ENCODE measurements at regions not wholly inside any gene's neighbourhood (a gene's known extent, or its start where the extent isn't known, plus 50 kb on each side); places are given as distances from the start of the nearest gene placed in this dataset.
A peak's percentile ranks its signal among the peaks of the same experiment; 100 is the strongest.
"Not testable (repeated sequence)": the region's sequence is repeated elsewhere in the genome, so short reads cannot be mapped to it uniquely, and the experiment has no call there.

GRCh38 chr22:49395617-49396016, 432.1 kb downstream of the BRD1 start:
- Histone ChIP-seq H3K36me3 (ENCODE audit: insufficient read depth, low read length) (no peaks in the 10 kb centered on the region), H3K27ac (ENCODE audit: low read depth, low read length) (no peak overlapping the region), H3K4me1 (ENCODE audit: insufficient read depth, low read length) (no peaks in the 10 kb centered on the region), H3K9me3 (ENCODE audit: low read length) (no peaks in the 10 kb centered on the region), H3K4me3 (ENCODE audit: low read length) (no peak overlapping the region), H3K27me3 (ENCODE audit: insufficient read depth, low read length, poor library complexity, severe bottlenecking) (no peaks in the 10 kb centered on the region)
- Mint-ChIP-seq H3K36me3 (no peaks in the 10 kb centered on the region), H3K4me3 (no peak overlapping the region), H3K27me3 (peaks cover 16 to 29% of the 10 kb centered on the region in 2 donors), H3K9me3 (peaks cover 0 to 2% (median 0%) of the 10 kb centered on the region in 5 donors), H3K27ac (no peak overlapping the region), H3K4me1 (no peaks in the 10 kb centered on the region)
- POLR2A ChIA-PET: no interaction called here
- CTCF ChIA-PET: no interaction called here
- DNase-seq: no peak

- H3K4me1 ChIP-seq (ENCODE audit: insufficient read depth, low read length); H3K4me3 ChIP-seq (ENCODE audit: low read length); H3K9me3 Mint-ChIP-seq; H3K27ac ChIP-seq (ENCODE audit: low read depth, low read length); H3K36me3 Mint-ChIP-seq; POLR2A ChIA-PET; DNase-seq; H3K4me1 Mint-ChIP-seq; H3K9me3 ChIP-seq (ENCODE audit: low read length); H3K27ac Mint-ChIP-seq; CTCF ChIA-PET; H3K36me3 ChIP-seq (ENCODE audit: insufficient read depth, low read length); H3K27me3 ChIP-seq (ENCODE audit: insufficient read depth, low read length, poor library complexity, severe bottlenecking); H3K4me3 Mint-ChIP-seq: not testable (repeated sequence)
- H3K27me3 Mint-ChIP-seq: peaks cover 16 to 33% of the 10 kb centered on the region in 2 donors
These were observed 432.6 kb downstream of the BRD1 start for GRCh38 chr22:49395062-49395461.

GRCh38 chr22:49394116-49394785, 433.4 kb downstream of the BRD1 start:
- Histone ChIP-seq H3K36me3 (ENCODE audit: insufficient read depth, low read length) (no peaks in the 10 kb centered on the region), H3K27me3 (ENCODE audit: insufficient read depth, low read length, poor library complexity, severe bottlenecking) (no peaks in the 10 kb centered on the region), H3K4me3 (ENCODE audit: low read length) (no peak overlapping the region), H3K27ac (ENCODE audit: low read depth, low read length) (no peak overlapping the region), H3K9me3 (ENCODE audit: low read length) (no peaks in the 10 kb centered on the region), H3K4me1 (ENCODE audit: insufficient read depth, low read length) (no peaks in the 10 kb centered on the region)
- no peak overlapping the region for H3K4me3 Mint-ChIP-seq
- peak overlapping the region in 1 of 8 donors; percentile 78 for H3K27ac Mint-ChIP-seq
- peaks cover 0 to 4% (median 0%) of the 10 kb centered on the region in 5 donors for H3K9me3 Mint-ChIP-seq
- POLR2A ChIA-PET: no interaction called here
- no peak for DNase-seq
- CTCF ChIA-PET: no interaction called here
- H3K36me3 Mint-ChIP-seq: no peaks in the 10 kb centered on the region
- no peaks in the 10 kb centered on the region for H3K4me1 Mint-ChIP-seq
- H3K27me3 Mint-ChIP-seq: peaks cover 16 to 33% of the 10 kb centered on the region in 2 donors

- DNase-seq: no peak
- H3K36me3 ChIP-seq (ENCODE audit: insufficient read depth, low read length): no peaks in the 10 kb centered on the region
- peaks cover 16 to 33% of the 10 kb centered on the region in 2 donors for H3K27me3 Mint-ChIP-seq
- no peak overlapping the region for H3K27ac Mint-ChIP-seq
- H3K4me3 Mint-ChIP-seq: no peak overlapping the region
- H3K4me1 Mint-ChIP-seq: no peaks in the 10 kb centered on the region
- H3K4me1 ChIP-seq (ENCODE audit: insufficient read depth, low read length): no peaks in the 10 kb centered on the region
- no peaks in the 10 kb centered on the region for H3K9me3 ChIP-seq (ENCODE audit: low read length)
- ChIA-PET CTCF (no interaction called here), POLR2A (no interaction called here)
- peaks cover 0 to 7% (median 2%) of the 10 kb centered on the region in 5 donors for H3K9me3 Mint-ChIP-seq
- no peak overlapping the region for H3K4me3 ChIP-seq (ENCODE audit: low read length)
- H3K36me3 Mint-ChIP-seq: no peaks in the 10 kb centered on the region
- H3K27ac ChIP-seq (ENCODE audit: low read depth, low read length): no peak overlapping the region
- no peaks in the 10 kb centered on the region for H3K27me3 ChIP-seq (ENCODE audit: insufficient read depth, low read length, poor library complexity, severe bottlenecking)
These were observed 434.1 kb downstream of the BRD1 start for GRCh38 chr22:49393526-49393925.

GRCh38 chr22:49392841-49393510, 434.7 kb downstream of the BRD1 start:
- CTCF ChIA-PET: no interaction called here
- Mint-ChIP-seq H3K4me3 (no peak overlapping the region), H3K4me1 (no peaks in the 10 kb centered on the region), H3K27me3 (peaks cover 16 to 33% of the 10 kb centered on the region in 2 donors), H3K36me3 (no peaks in the 10 kb centered on the region), H3K27ac (peak overlapping the region in 1 of 8 donors; percentile 38), H3K9me3 (peaks cover 0 to 7% (median 2%) of the 10 kb centered on the region in 5 donors)
- Histone ChIP-seq H3K36me3 (ENCODE audit: insufficient read depth, low read length) (no peaks in the 10 kb centered on the region), H3K4me1 (ENCODE audit: insufficient read depth, low read length) (no peaks in the 10 kb centered on the region), H3K9me3 (ENCODE audit: low read length) (no peaks in the 10 kb centered on the region), H3K4me3 (ENCODE audit: low read length) (no peak overlapping the region), H3K27ac (ENCODE audit: low read depth, low read length) (no peak overlapping the region), H3K27me3 (ENCODE audit: insufficient read depth, low read length, poor library complexity, severe bottlenecking) (no peaks in the 10 kb centered on the region)
- no peak for DNase-seq
- POLR2A ChIA-PET: no interaction called here

GRCh38 chr22:49392247-49392646, 435.4 kb downstream of the BRD1 start:
- Histone ChIP-seq H3K4me1 (ENCODE audit: insufficient read depth, low read length) (no peaks in the 10 kb centered on the region), H3K27ac (ENCODE audit: low read depth, low read length) (no peak overlapping the region), H3K9me3 (ENCODE audit: low read length) (no peaks in the 10 kb centered on the region), H3K4me3 (ENCODE audit: low read length) (no peak overlapping the region), H3K36me3 (ENCODE audit: insufficient read depth, low read length) (no peaks in the 10 kb centered on the region), H3K27me3 (ENCODE audit: insufficient read depth, low read length, poor library complexity, severe bottlenecking) (no peaks in the 10 kb centered on the region)
- ChIA-PET POLR2A (no interaction called here), CTCF (no interaction called here)
- no peaks in the 10 kb centered on the region for H3K36me3 Mint-ChIP-seq
- no peak overlapping the region for H3K27ac Mint-ChIP-seq
- peaks cover 13 to 28% of the 10 kb centered on the region in 2 donors for H3K27me3 Mint-ChIP-seq
- H3K4me3 Mint-ChIP-seq: no peak overlapping the region
- no peak for DNase-seq
- peaks cover 0 to 7% (median 2%) of the 10 kb centered on the region in 5 donors for H3K9me3 Mint-ChIP-seq
- H3K4me1 Mint-ChIP-seq: no peaks in the 10 kb centered on the region

- Mint-ChIP-seq H3K27ac (no peak overlapping the region), H3K36me3 (no peaks in the 10 kb centered on the region), H3K4me3 (no peak overlapping the region), H3K27me3 (peaks cover 13 to 28% of the 10 kb centered on the region in 2 donors), H3K9me3 (peaks cover 0 to 7% (median 2%) of the 10 kb centered on the region in 5 donors), H3K4me1 (no peaks in the 10 kb centered on the region)
- Histone ChIP-seq H3K36me3 (ENCODE audit: insufficient read depth, low read length) (no peaks in the 10 kb centered on the region), H3K4me1 (ENCODE audit: insufficient read depth, low read length) (no peaks in the 10 kb centered on the region), H3K9me3 (ENCODE audit: low read length) (no peaks in the 10 kb centered on the region), H3K27ac (ENCODE audit: low read depth, low read length) (no peak overlapping the region), H3K4me3 (ENCODE audit: low read length) (no peak overlapping the region), H3K27me3 (ENCODE audit: insufficient read depth, low read length, poor library complexity, severe bottlenecking) (no peaks in the 10 kb centered on the region)
- ChIA-PET POLR2A (no interaction called here), CTCF (no interaction called here)
- DNase-seq: no peak
These were observed 436.2 kb downstream of the BRD1 start for GRCh38 chr22:49391436-49391835.

- CTCF ChIA-PET: no interaction called here
These were observed 436.7 kb downstream of the BRD1 start for GRCh38 chr22:49390954-49391353.

More at GRCh38 chr22:49390954-49391353, 436.7 kb downstream of the BRD1 start:
- H3K9me3 Mint-ChIP-seq: peaks cover 0 to 7% (median 2%) of the 10 kb centered on the region in 5 donors
- POLR2A ChIA-PET: no interaction called here
- H3K4me3 ChIP-seq (ENCODE audit: low read length): no peak overlapping the region
- H3K36me3 Mint-ChIP-seq: no peaks in the 10 kb centered on the region
- no peak overlapping the region for H3K4me3 Mint-ChIP-seq
- H3K9me3 ChIP-seq (ENCODE audit: low read length): no peaks in the 10 kb centered on the region
- DNase-seq: no peak
- H3K4me1 Mint-ChIP-seq: no peaks in the 10 kb centered on the region
- H3K27ac ChIP-seq (ENCODE audit: low read depth, low read length): no peak overlapping the region
- H3K27me3 Mint-ChIP-seq: peaks cover 13 to 28% of the 10 kb centered on the region in 2 donors
- no peaks in the 10 kb centered on the region for H3K4me1 ChIP-seq (ENCODE audit: insufficient read depth, low read length)
- H3K27ac Mint-ChIP-seq: no peak overlapping the region
- no peaks in the 10 kb centered on the region for H3K27me3 ChIP-seq (ENCODE audit: insufficient read depth, low read length, poor library complexity, severe bottlenecking)
- H3K36me3 ChIP-seq (ENCODE audit: insufficient read depth, low read length): no peaks in the 10 kb centered on the region

Measured in CD8-positive, alpha-beta memory T cell (primary cell).